Parathyroid adenoma (tissue), 2 donors: ENCODE measurements at regions not wholly inside any gene's neighbourhood (a gene's known extent, or its start where the extent isn't known, plus 50 kb on each side); places are given as distances from the start of the nearest gene placed in this dataset.

Source experiments
- H2AFZ ChIP-seq: fragments of 300-600 bp; sonication (generic); one replicate; pipeline ENCODE4 v1.7.0; 2017; ENCODE audit warnings: antibody characterized with exemption, mild to moderate bottlenecking
- H3K27ac ChIP-seq: fragments of 300-600 bp; sonication (generic); one replicate; pipeline ENCODE4 v1.7.0; 2017
- H3K27me3 ChIP-seq: fragments of 300-600 bp; sonication (generic); one replicate; pipeline ENCODE4 v1.7.0; 2017; ENCODE audit warnings: low read length; ENCODE audit not compliant: control insufficient read depth, insufficient read depth
- H3K36me3 ChIP-seq: fragments of 300-600 bp; sonication (generic); one replicate; pipeline ENCODE4 v1.7.0; 2017; ENCODE audit warnings: low read length; ENCODE audit not compliant: control insufficient read depth, insufficient read depth
- H3K4me1 ChIP-seq: fragments of 300-600 bp; sonication (generic); one replicate; pipeline ENCODE4 v1.7.0; 2017; ENCODE audit warnings: control low read depth
- H3K4me2 ChIP-seq: fragments of 300-600 bp; sonication (generic); one replicate; pipeline ENCODE4 v1.7.0; 2017; ENCODE audit warnings: low read length
- H3K4me3 ChIP-seq: fragments of 300-600 bp; sonication (generic); one replicate; pipeline ENCODE4 v1.7.0; 2017; ENCODE audit warnings: low read depth, low read length
- H3K79me2 ChIP-seq: fragments of 300-600 bp; sonication (generic); one replicate; pipeline ENCODE4 v1.7.0; 2017; ENCODE audit warnings: control low read depth
- H3K9ac ChIP-seq: fragments of 300-600 bp; sonication (generic); one replicate; pipeline ENCODE4 v1.7.0; 2017; ENCODE audit warnings: mild to moderate bottlenecking
- H3K9me3 ChIP-seq: fragments of 300-600 bp; sonication (generic); one replicate; pipeline ENCODE4 v1.7.0; 2017; ENCODE audit warnings: low read length; ENCODE audit not compliant: control insufficient read depth
- CTCF ChIP-seq: fragments of 300-600 bp; sonication (generic); IDR thresholded peaks from one replicate; pipeline ENCODE4 v1.7.0; 2017; ENCODE audit warnings: antibody characterized with exemption, mild to moderate bottlenecking
- donor health status: primary hyperparathyroidism.

- H3K27me3 ChIP-seq = no peaks in the 10 kb centered on the region
- no peak overlapping the region for H3K9ac ChIP-seq
- H3K9me3 ChIP-seq = no peaks in the 10 kb centered on the region
- H3K27ac ChIP-seq = no peak overlapping the region
- no peaks in the 10 kb centered on the region for H3K4me1 ChIP-seq
- no peak overlapping the region for H3K4me3 ChIP-seq
- no peaks in the 10 kb centered on the region for H3K36me3 ChIP-seq
- no peak overlapping the region for H3K4me2 ChIP-seq
- no peak for TF ChIP-seq CTCF
- no peaks in the 10 kb centered on the region for H3K79me2 ChIP-seq
- H2AFZ ChIP-seq = no peak overlapping the region
Observed at GRCh38 chr21:22670148-22670547, 1671.9 kb downstream of the NCAM2 start.

- H3K27me3 ChIP-seq = no peaks in the 10 kb centered on the region
- H2AFZ ChIP-seq = no peak overlapping the region
- H3K9me3 ChIP-seq = no peaks in the 10 kb centered on the region
- no peak overlapping the region for H3K4me3 ChIP-seq
- no peak for TF ChIP-seq CTCF
- no peaks in the 10 kb centered on the region for H3K36me3 ChIP-seq
- no peak overlapping the region for H3K9ac ChIP-seq
- no peaks in the 10 kb centered on the region for H3K79me2 ChIP-seq
- H3K4me2 ChIP-seq = no peak overlapping the region
- no peak overlapping the region for H3K27ac ChIP-seq
- H3K4me1 ChIP-seq = no peaks in the 10 kb centered on the region
Observed at GRCh38 chr21:22679207-22679606, 1681.0 kb downstream of the NCAM2 start.

GRCh38 chr21:22691658-22692057, 1693.4 kb downstream of the NCAM2 start:
- Histone ChIP-seq H3K4me3 (no peak overlapping the region), H2AFZ (no peak overlapping the region), H3K4me1 (no peaks in the 10 kb centered on the region), H3K9me3 (no peaks in the 10 kb centered on the region), H3K36me3 (no peaks in the 10 kb centered on the region), H3K27me3 (no peaks in the 10 kb centered on the region), H3K79me2 (no peaks in the 10 kb centered on the region), H3K27ac (no peak overlapping the region), H3K4me2 (no peak overlapping the region), H3K9ac (no peak overlapping the region)
- TF ChIP-seq CTCF = no peak

GRCh38 chr21:22703521-22703920, 1705.3 kb downstream of the NCAM2 start:
- no peaks in the 10 kb centered on the region for H3K9me3 ChIP-seq
- H3K4me2 ChIP-seq = no peak overlapping the region
- no peaks in the 10 kb centered on the region for H3K36me3 ChIP-seq
- no peaks in the 10 kb centered on the region for H3K4me1 ChIP-seq
- H3K9ac ChIP-seq = no peak overlapping the region
- H3K27me3 ChIP-seq = no peaks in the 10 kb centered on the region
- TF ChIP-seq CTCF = no peak
- no peak overlapping the region for H2AFZ ChIP-seq
- H3K79me2 ChIP-seq = no peaks in the 10 kb centered on the region
- H3K4me3 ChIP-seq = no peak overlapping the region
- H3K27ac ChIP-seq = no peak overlapping the region

- Histone ChIP-seq H3K27me3 (no peaks in the 10 kb centered on the region), H3K9ac (no peak overlapping the region), H3K4me2 (no peak overlapping the region), H2AFZ (no peak overlapping the region), H3K4me1 (no peaks in the 10 kb centered on the region), H3K36me3 (no peaks in the 10 kb centered on the region), H3K4me3 (no peak overlapping the region), H3K79me2 (no peaks in the 10 kb centered on the region), H3K9me3 (no peaks in the 10 kb centered on the region), H3K27ac (no peak overlapping the region)
- TF ChIP-seq CTCF = no peak
Observed at GRCh38 chr21:22710721-22711120, 1712.5 kb downstream of the NCAM2 start.
